Islet precursor cell (in vitro differentiated cells): ENCODE measurements at regions not wholly inside any gene's neighbourhood (a gene's known extent, or its start where the extent isn't known, plus 50 kb on each side); places are given as distances from the start of the nearest gene placed in this dataset.

Experiments used
- DNase-seq: peaks from one replicate; pipeline ENCODE4 v3.0.0-alpha.2; 2018

- no peak for DNase-seq
Observed at GRCh38 chr16:55077266-55077665, 146.6 kb downstream of the IRX5 start.

GRCh38 chr16:55078153-55078552, 147.5 kb downstream of the IRX5 start:
- no peak for DNase-seq

GRCh38 chr16:55078699-55079410, 148.2 kb downstream of the IRX5 start:
- no peak for DNase-seq

- DNase-seq = no peak
Observed at GRCh38 chr16:55081622-55082590, 151.2 kb downstream of the IRX5 start.

GRCh38 chr16:55082591-55082976, 151.9 kb downstream of the IRX5 start:
- no peak for DNase-seq

GRCh38 chr16:55083052-55083451, 152.4 kb downstream of the IRX5 start:
- no peak for DNase-seq

GRCh38 chr16:55088098-55088497, 157.4 kb downstream of the IRX5 start:
- peak; percentile 4 for DNase-seq

- DNase-seq = no peak
Observed at GRCh38 chr16:55089600-55089999, 158.9 kb downstream of the IRX5 start.

GRCh38 chr16:55091213-55091870, 160.7 kb downstream of the IRX5 start:
- DNase-seq = no peak

- no peak for DNase-seq
Observed at GRCh38 chr16:55091871-55092230, 161.2 kb downstream of the IRX5 start.

- no peak for DNase-seq
Observed at GRCh38 chr16:55100100-55100499, 169.4 kb downstream of the IRX5 start.

- no peak for DNase-seq
Observed at GRCh38 chr16:55101026-55101425, 170.4 kb downstream of the IRX5 start.

GRCh38 chr16:55102077-55102476, 171.4 kb downstream of the IRX5 start:
- no peak for DNase-seq

- no peak for DNase-seq
Observed at GRCh38 chr16:55102531-55102930, 171.9 kb downstream of the IRX5 start.

GRCh38 chr16:55107851-55108250, 177.2 kb downstream of the IRX5 start:
- DNase-seq = no peak

GRCh38 chr16:55113210-55113609, 182.5 kb downstream of the IRX5 start:
- DNase-seq = no peak

- DNase-seq = no peak
Observed at GRCh38 chr16:55115506-55115905, 184.8 kb downstream of the IRX5 start.

- no peak for DNase-seq
Observed at GRCh38 chr16:55116165-55116920, 185.7 kb downstream of the IRX5 start.

- DNase-seq = no peak
Observed at GRCh38 chr16:55118701-55119260, 188.1 kb downstream of the IRX5 start.

GRCh38 chr16:55120408-55120807, 189.7 kb downstream of the IRX5 start:
- peak; percentile 67 for DNase-seq

GRCh38 chr16:55120826-55121225, 190.2 kb downstream of the IRX5 start:
- DNase-seq = no peak

GRCh38 chr16:55123652-55124051, 193.0 kb downstream of the IRX5 start:
- no peak for DNase-seq
